ENCODE measurements at regions not wholly inside any gene's neighbourhood (a gene's known extent, or its start where the extent isn't known, plus 50 kb on each side); places are given as distances from the start of the nearest gene placed in this dataset.

- RAD21 ChIA-PET (ENCODE audit: low non-redundant PET in 1 of 2, low total read pairs in 2 of 2, uncharacterized antibody in 2 of 2, unreplicated experiment in 2 of 2), result no interaction called here
- Histone ChIP-seq H3K9me2 (ENCODE audit: insufficient read depth) (no peaks in the 10 kb centered on the region), H3K79me2 (ENCODE audit: insufficient read depth, low read length) (no peaks in the 10 kb centered on the region), H3K27ac (ENCODE audit: low read depth, low read length) (no peak overlapping the region), H3K4me2 (ENCODE audit: low read length) (no peak overlapping the region), H3K36me3 (ENCODE audit: control insufficient read depth in 1 of 2, insufficient read depth in 2 of 2, low read length in 2 of 2) (no peaks in the 10 kb centered on the region), H3K27me3 (ENCODE audit: insufficient read depth, low read length) (no peaks in the 10 kb centered on the region), H3K4me3 (replicated peaks in 1 of 2; ENCODE audit: low read depth in 1 of 2, low read length in 2 of 2) (no peak overlapping the region), H3K9ac (ENCODE audit: low read length) (no peak overlapping the region), H3K9me3 (ENCODE audit: control insufficient read depth in 1 of 2, insufficient read depth in 1 of 2, low read depth in 1 of 2, low read length in 2 of 2) (no peaks in the 10 kb centered on the region), H4K20me1 (ENCODE audit: insufficient read depth) (no peaks in the 10 kb centered on the region), H2AFZ (ENCODE audit: low read depth, low read length, poor library complexity, severe bottlenecking) (no peak overlapping the region), H3K4me1 (ENCODE audit: control insufficient read depth in 1 of 2, insufficient read depth in 2 of 2, low read length in 2 of 2) (peaks cover 22 to 27% of the 10 kb centered on the region in 2 experiments)
- DNase-seq (ENCODE audit: low read depth, low spot score) (no peak), ATAC-seq (no peak)
- intact Hi-C loops (cut with micrococcal nuclease), result no loop called here
- no peak for TF ChIP-seq SIN3A (IDR thresholded peaks at IDR 0.05; ENCODE audit: low read depth)
- no peak for TF ChIP-seq ATF3 (IDR thresholded peaks at IDR 0.05)
- no peak for TF ChIP-seq YY1 (IDR thresholded peaks at IDR 0.05; ENCODE audit: extremely low read depth, insufficient replicate concordance, low read depth, low read length)
- no peak for TF ChIP-seq SRF (IDR thresholded peaks at IDR 0.05; ENCODE audit: low read depth)
- TF ChIP-seq POLR2AphosphoS5 (IDR thresholded peaks at IDR 0.05; ENCODE audit: low read depth, low read length), result no peak
- TF ChIP-seq RAD21 (IDR thresholded peaks at IDR 0.05; ENCODE audit: low read depth), result no peak
- no peak for TF ChIP-seq POLR2A (IDR thresholded peaks at IDR 0.05; ENCODE audit: borderline replicate concordance, extremely low read depth, insufficient read depth, insufficient read length)
- no peak for TF ChIP-seq EGR1 (IDR thresholded peaks at IDR 0.05; ENCODE audit: low read depth)
- no peak for TF ChIP-seq ZBTB33 (IDR thresholded peaks at IDR 0.05; ENCODE audit: extremely low read depth, insufficient replicate concordance, low read length)
- no peak for TF ChIP-seq ZNF274 (IDR thresholded peaks at IDR 0.05; ENCODE audit: low read depth, low read length)
- no peak for TF ChIP-seq EZH2 (IDR thresholded peaks at IDR 0.05)
- TF ChIP-seq JUND (IDR thresholded peaks at IDR 0.05), result no peak
- TF ChIP-seq TCF7L2 (IDR thresholded peaks at IDR 0.05; ENCODE audit: borderline replicate concordance, extremely low read depth, insufficient read depth, insufficient read length), result no peak
- TF ChIP-seq ELF1 (IDR thresholded peaks at IDR 0.05; ENCODE audit: borderline replicate concordance, low read depth), result no peak
- no peak for TF ChIP-seq SP1 (IDR thresholded peaks at IDR 0.05; ENCODE audit: low read depth)
- no peak for TF ChIP-seq ZFX (IDR thresholded peaks at IDR 0.05)
- POLR2A ChIA-PET, result no interaction called here
- no TSS peak for BruUV-seq (replicated peaks)
- CTCF ChIA-PET, result no interaction called here
These were observed 70.5 kb upstream of the PIM1 start for GRCh38 chr6:37099442-37099841.
